BLaER1 treated with 17β-estradiol and CSF1 and Interleukin-3, amounts not matched to agents 10 nM and 100 nM (cell line): ENCODE measurements at regions not wholly inside any gene's neighbourhood (a gene's known extent, or its start where the extent isn't known, plus 50 kb on each side); places are given as distances from the start of the nearest gene placed in this dataset.
"Not testable (repeated sequence)": the region's sequence is repeated elsewhere in the genome, so short reads cannot be mapped to it uniquely, and the experiment has no call there.

ENCODE experiments used
- H3K27ac ChIP-seq, 11 experiments: shearing (Covaris generic); formaldehyde crosslinking; 2 replicates each; pipeline ENCODE4 v1.8.1; 2022
- H3K27me3 ChIP-seq, 11 experiments: shearing (Covaris generic); formaldehyde crosslinking; 2 replicates each; pipeline ENCODE4 v1.8.1; 2022
- H3K36me3 ChIP-seq, 11 experiments: shearing (Covaris generic); formaldehyde crosslinking; 2 replicates each; pipeline ENCODE4 v1.8.1; 2022
- H3K4me1 ChIP-seq, 10 experiments: shearing (Covaris generic); formaldehyde crosslinking; 2 replicates each; pipeline ENCODE4 v1.8.1; 2022
- H3K4me2 ChIP-seq, 11 experiments: shearing (Covaris generic); formaldehyde crosslinking; 2 replicates each; pipeline ENCODE4 v1.8.1; 2022
- H3K4me3 ChIP-seq, 10 experiments: shearing (Covaris generic); formaldehyde crosslinking; 2 replicates each; pipeline ENCODE4 v1.8.1; 2022
- H3K9ac ChIP-seq, 11 experiments: shearing (Covaris generic); formaldehyde crosslinking; 2 replicates each; pipeline ENCODE4 v1.8.1; 2022
- H3K9me3 ChIP-seq, 11 experiments: shearing (Covaris generic); formaldehyde crosslinking; replicated peaks in 1 of 11; 2 replicates each; pipeline ENCODE4 v1.8.1; 2022
- H4K20me1 ChIP-seq, 11 experiments: shearing (Covaris generic); formaldehyde crosslinking; 2 replicates each; pipeline ENCODE4 v1.8.1; 2022
- Cebpa-rat ChIP-seq, 11 experiments: shearing (Covaris generic); IDR thresholded peaks; 2 replicates each; pipeline ENCODE4 v1.8.1; 2022

GRCh38 chr4:115970859-115971258 lies 857.4 kb upstream of the NDST4 start:
- Histone ChIP-seq H3K4me3 (no peak overlapping the region), H3K27me3 (no peaks in the 10 kb centered on the region), H4K20me1 (no peaks in the 10 kb centered on the region), H3K36me3 (no peaks in the 10 kb centered on the region), H3K27ac (no peak overlapping the region), H3K9me3 (no peaks in the 10 kb centered on the region), H3K9ac (no peak overlapping the region), H3K4me2 (no peak overlapping the region), H3K4me1 (no peaks in the 10 kb centered on the region)
- TF ChIP-seq Cebpa-rat (IDR thresholded peaks at IDR 0.05), result no peak

- no peak for TF ChIP-seq Cebpa-rat (IDR thresholded peaks at IDR 0.05)
These were observed 856.3 kb upstream of the NDST4 start for GRCh38 chr4:115969756-115970155.

GRCh38 chr4:115965588-115965987 lies 852.2 kb upstream of the NDST4 start:
- H4K20me1 ChIP-seq, result no peaks in the 10 kb centered on the region
- no peak overlapping the region for H3K4me2 ChIP-seq
- H3K9me3 ChIP-seq, result no peaks in the 10 kb centered on the region
- no peak for TF ChIP-seq Cebpa-rat (IDR thresholded peaks at IDR 0.05)
- H3K4me3 ChIP-seq, result no peak overlapping the region
- no peak overlapping the region for H3K9ac ChIP-seq
- H3K36me3 ChIP-seq, result no peaks in the 10 kb centered on the region
- no peak overlapping the region for H3K27ac ChIP-seq
- no peaks in the 10 kb centered on the region for H3K4me1 ChIP-seq
- H3K27me3 ChIP-seq, result no peaks in the 10 kb centered on the region

More at GRCh38 chr4:115969756-115970155, 856.3 kb upstream of the NDST4 start:
- Histone ChIP-seq H3K4me2 (0 out of 22 replicates have a peak overlapping the region, but pooled peaks of 1 of the 11 experiments have one; percentile 5), H3K9ac (no peak overlapping the region), H3K36me3 (no peaks in the 10 kb centered on the region), H3K9me3 (no peaks in the 10 kb centered on the region), H3K27ac (no peak overlapping the region), H3K27me3 (no peaks in the 10 kb centered on the region), H4K20me1 (no peaks in the 10 kb centered on the region), H3K4me1 (no peaks in the 10 kb centered on the region), H3K4me3 (no peak overlapping the region)

DNA sequence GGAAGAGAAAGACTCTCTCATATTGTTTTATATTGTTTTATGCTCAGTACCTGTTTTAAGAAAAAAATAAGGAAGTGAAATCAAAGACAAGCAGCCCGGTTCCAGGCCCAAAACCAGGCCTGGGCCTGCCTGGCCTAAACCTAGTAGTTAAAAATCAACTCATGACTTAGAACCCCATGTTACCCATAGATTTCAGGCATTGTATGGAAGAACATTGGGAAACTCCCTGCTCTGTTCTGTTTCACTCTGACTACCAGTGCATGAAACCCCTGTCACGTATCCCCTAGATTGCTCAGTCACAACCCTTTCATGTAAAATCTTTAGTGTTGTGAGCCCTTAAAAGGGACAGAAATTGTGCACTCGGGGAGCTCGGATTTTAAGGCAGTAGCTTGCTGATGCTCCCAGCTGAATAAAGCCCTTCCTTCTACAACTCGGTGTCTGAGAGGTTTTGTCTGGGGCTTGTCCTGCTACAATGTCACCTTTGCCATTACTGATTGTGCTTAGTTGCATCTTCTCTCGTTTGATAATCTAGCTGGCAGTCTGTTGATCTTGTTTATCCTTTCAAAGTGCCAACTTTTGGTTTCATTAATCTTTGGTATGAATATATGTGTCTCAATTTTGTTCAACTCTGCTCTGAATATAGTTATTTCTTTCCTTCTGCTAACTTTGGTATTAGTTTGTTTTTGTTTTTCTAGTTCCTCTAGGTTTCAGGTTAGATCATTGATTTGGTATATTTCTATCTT lies 842.8 kb upstream of the NDST4 start:
- H3K27me3 ChIP-seq, H3K9me3 ChIP-seq, H4K20me1 ChIP-seq, H3K4me2 ChIP-seq, H3K4me3 ChIP-seq, H3K9ac ChIP-seq, H3K4me1 ChIP-seq, H3K36me3 ChIP-seq, H3K27ac ChIP-seq: not testable (repeated sequence)

GRCh38 chr4:115950806-115951205 lies 837.4 kb upstream of the NDST4 start:
- Histone ChIP-seq H3K9me3 (no peaks in the 10 kb centered on the region), H4K20me1 (no peaks in the 10 kb centered on the region), H3K36me3 (no peaks in the 10 kb centered on the region), H3K27me3 (no peaks in the 10 kb centered on the region), H3K27ac (no peak overlapping the region), H3K9ac (no peak overlapping the region), H3K4me2 (no peak overlapping the region), H3K4me1 (no peaks in the 10 kb centered on the region), H3K4me3 (no peak overlapping the region)
- TF ChIP-seq Cebpa-rat (IDR thresholded peaks at IDR 0.05), result no peak

GRCh38 chr4:115949974-115950743 lies 836.7 kb upstream of the NDST4 start:
- not testable (repeated sequence) for H3K9ac ChIP-seq, H3K36me3 ChIP-seq, H3K9me3 ChIP-seq, H4K20me1 ChIP-seq, H3K27ac ChIP-seq, H3K27me3 ChIP-seq, H3K4me2 ChIP-seq, H3K4me1 ChIP-seq, H3K4me3 ChIP-seq

GRCh38 chr4:115945026-115945425 lies 831.6 kb upstream of the NDST4 start:
- H4K20me1 ChIP-seq, result no peaks in the 10 kb centered on the region
- no peaks in the 10 kb centered on the region for H3K27me3 ChIP-seq
- H3K9me3 ChIP-seq, result no peaks in the 10 kb centered on the region
- H3K27ac ChIP-seq, result no peak overlapping the region
- no peak for TF ChIP-seq Cebpa-rat (IDR thresholded peaks at IDR 0.05)
- no peaks in the 10 kb centered on the region for H3K36me3 ChIP-seq
- H3K4me3 ChIP-seq, result no peak overlapping the region
- no peaks in the 10 kb centered on the region for H3K4me1 ChIP-seq
- H3K4me2 ChIP-seq, result no peak overlapping the region
- no peak overlapping the region for H3K9ac ChIP-seq

GRCh38 chr4:115944146-115944905 lies 830.9 kb upstream of the NDST4 start:
- no peaks in the 10 kb centered on the region for H3K27me3 ChIP-seq
- TF ChIP-seq Cebpa-rat (IDR thresholded peaks at IDR 0.05), result no peak
- no peaks in the 10 kb centered on the region for H3K9me3 ChIP-seq
- no peaks in the 10 kb centered on the region for H4K20me1 ChIP-seq
- no peak overlapping the region for H3K4me2 ChIP-seq
- no peak overlapping the region for H3K4me3 ChIP-seq
- H3K36me3 ChIP-seq, result no peaks in the 10 kb centered on the region
- H3K9ac ChIP-seq, result no peak overlapping the region
- H3K27ac ChIP-seq, result no peak overlapping the region
- H3K4me1 ChIP-seq, result no peaks in the 10 kb centered on the region

GRCh38 chr4:115938764-115939443 lies 825.5 kb upstream of the NDST4 start:
- H3K9ac ChIP-seq, result no peak overlapping the region
- no peak overlapping the region for H3K4me3 ChIP-seq
- no peaks in the 10 kb centered on the region for H3K4me1 ChIP-seq
- no peaks in the 10 kb centered on the region for H4K20me1 ChIP-seq
- H3K36me3 ChIP-seq, result no peaks in the 10 kb centered on the region
- no peak overlapping the region for H3K4me2 ChIP-seq
- no peaks in the 10 kb centered on the region for H3K27me3 ChIP-seq
- H3K27ac ChIP-seq, result no peak overlapping the region
- H3K9me3 ChIP-seq, result no peaks in the 10 kb centered on the region
- TF ChIP-seq Cebpa-rat (IDR thresholded peaks at IDR 0.05), result no peak
